Activated CD8-positive, alpha-beta memory T cell treated with anti-CD3 and anti-CD28 coated beads, Interleukin-2, amount 50 U/mL, for 4 hours (primary cell): ENCODE measurements at regions not wholly inside any gene's neighbourhood (a gene's known extent, or its start where the extent isn't known, plus 50 kb on each side); places are given as distances from the start of the nearest gene placed in this dataset.

ENCODE experiments used
- DNase-seq: peaks from one replicate; pipeline ENCODE4 v3.0.0-alpha.2; 2020

GRCh38 chr1:5748286-5749225 lies 243.7 kb downstream of the NPHP4 start:
- DNase-seq = no peak

DNA sequence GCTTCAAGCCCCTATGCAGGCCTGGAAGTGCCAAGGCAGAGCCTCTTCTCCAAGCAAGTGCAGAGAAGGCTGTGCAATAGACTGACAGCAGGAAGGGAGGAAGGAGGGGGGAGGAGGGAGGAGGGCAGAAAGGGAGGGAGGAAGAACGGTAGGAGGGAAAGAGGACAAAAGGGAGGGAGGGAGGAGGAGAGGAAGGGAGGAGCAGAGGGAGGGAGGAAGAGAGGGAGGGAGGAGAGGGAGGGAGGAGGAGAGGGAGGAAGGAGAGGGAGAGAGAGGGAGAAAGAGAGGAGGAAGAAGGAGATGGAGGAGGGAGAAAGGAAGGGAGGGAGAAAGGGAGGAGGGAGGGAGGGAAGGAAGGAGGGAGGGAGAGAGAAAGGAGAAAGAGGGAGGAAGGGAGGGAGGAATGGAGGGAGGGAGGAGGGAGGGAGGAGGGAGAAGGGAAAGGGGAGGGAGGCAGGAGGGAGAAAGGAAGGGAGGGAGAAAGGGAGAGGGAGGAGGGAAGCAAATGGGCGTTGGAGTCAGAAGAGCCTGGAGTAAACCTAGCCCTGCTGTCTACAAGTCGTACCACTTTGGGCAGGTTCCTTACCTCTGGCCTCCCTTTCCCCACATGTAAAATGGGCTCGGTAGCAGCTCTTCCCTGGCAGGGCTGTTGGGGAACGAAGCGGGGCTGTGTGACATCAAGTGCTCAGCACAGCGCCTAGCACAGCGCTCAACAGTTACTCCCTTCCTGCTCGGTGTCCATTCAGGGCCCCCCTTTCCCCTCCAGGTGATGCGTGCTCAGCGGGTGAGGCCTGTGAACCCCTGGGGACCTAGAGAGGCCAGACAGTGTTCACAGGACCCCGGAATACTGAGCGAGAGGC lies 244.6 kb downstream of the NPHP4 start:
- no peak for DNase-seq

DNA sequence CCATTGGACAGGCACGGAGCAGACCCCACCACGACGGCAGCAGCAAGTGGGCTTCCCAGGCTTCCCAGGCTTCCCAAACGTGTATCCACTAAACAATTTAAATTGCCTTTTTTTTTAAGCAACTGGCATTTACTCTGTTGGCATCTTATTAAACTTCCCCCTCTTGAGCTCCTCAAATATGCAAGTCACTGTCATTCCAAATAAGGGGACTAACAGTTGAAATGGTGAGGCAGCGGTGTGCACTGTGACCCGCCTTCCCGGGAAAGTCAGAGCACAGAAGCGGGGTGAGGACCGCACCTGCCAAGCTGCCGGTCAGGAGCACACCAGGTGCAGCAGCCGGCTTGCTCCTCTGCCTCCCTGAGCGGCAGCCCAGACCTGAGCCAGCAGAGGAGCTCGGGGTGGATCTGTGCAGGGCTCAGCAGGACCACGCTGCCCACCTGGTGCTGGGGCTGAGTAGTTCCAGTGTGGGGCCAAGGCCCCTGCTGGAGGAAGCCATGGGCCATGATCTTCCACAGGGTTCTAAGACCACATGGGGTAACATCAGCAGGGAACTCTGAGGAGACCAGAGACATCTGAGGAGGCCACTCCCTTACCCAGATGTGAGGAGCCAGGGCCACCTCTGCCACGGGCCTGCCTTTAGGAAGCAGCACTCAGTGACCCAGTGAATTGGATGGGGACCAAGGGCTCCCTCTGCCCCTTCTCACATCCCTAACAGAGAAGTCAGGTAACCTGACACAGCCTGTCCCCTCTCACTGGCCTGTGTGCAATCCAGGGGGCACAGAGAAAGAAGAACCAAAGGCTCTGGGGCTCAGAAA lies 245.4 kb downstream of the NPHP4 start:
- DNase-seq = no peak

GRCh38 chr1:5745800-5746610 lies 246.2 kb downstream of the NPHP4 start:
- DNase-seq = peak; percentile 59

DNA sequence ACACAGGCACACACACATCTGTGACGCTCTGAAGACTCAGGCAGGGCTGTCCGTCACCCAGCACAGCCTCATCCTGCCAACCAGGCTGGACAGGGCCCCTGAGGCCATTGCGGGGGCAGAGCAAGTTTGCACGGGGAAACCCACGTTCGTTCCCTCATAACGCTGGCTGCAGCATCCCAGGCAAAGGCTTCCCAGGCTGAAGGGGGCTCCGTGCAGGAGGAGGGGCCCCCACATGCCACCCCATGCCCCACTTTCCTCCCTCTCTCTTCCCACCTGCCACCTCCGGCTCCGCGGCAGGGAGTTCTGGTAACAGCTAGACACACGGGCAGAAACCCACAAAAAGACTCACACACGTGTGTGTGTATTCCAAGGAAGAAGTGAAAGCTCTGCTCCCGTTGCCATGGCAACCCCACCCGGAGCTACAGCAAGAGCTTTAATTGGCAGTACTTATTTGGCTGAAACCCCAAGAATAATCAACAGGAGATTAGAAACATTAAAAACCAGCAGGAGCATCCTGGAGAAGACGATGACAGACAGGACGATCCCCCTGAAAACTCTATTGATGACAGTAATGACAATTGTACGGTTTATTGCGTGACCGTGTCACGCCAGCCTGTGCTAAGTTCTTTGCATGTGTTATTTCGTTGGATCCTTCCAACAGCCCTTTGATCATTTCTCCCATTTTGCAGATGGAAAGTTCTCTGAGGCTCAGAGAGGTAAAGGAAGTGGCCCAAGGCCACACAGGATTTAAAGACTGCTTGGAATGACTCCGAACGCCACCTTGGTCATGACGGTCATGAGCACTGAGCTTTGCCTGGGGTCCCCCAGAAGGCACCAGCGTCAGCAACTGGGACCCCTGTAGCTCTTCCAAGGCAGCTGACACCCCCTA lies 247.1 kb downstream of the NPHP4 start:
- DNase-seq = no peak

GRCh38 chr1:5744341-5744740 lies 247.9 kb downstream of the NPHP4 start:
- DNase-seq = no peak

- no peak for DNase-seq
These were observed 248.7 kb downstream of the NPHP4 start for GRCh38 chr1:5743435-5744095.

DNA sequence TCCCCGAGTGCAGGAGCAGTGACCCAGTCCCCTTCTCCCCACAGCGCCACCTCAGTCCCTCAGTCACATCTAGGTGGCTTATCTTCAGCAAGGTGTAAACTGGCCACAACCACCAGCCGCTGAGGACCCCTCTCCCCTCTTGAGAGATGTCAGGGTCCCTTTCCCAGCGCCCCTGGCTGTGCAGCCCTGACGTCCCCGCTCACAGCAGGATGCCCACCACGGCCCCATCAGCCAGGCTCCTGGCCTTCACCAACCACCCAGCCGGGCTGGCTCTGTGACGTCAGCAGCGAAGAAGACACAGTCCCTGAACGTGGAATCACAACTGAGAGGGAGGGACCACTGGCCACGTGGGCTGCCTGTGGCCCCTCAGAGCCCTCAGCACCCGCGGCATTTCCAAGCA lies 249.4 kb downstream of the NPHP4 start:
- no peak for DNase-seq

DNA sequence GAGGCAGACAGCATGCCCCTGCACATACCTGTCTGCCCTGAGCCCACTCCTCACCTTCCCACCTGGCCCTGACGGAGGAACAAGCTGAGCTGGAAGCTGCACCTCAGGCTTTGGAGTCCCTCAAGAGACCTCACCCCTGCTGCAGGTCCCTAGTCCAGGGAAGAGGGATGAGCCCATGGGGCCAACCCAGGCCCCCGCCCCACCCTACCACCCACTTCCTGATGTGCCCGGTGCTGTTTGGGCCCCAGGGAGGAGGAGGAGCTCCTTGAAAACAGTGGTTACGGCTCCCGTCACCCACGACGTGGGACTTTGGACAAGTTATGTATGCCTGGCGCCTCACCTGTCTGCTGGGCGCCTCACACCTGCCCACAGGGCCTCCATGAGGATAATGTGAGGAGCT lies 250.2 kb downstream of the NPHP4 start:
- no peak for DNase-seq

DNA sequence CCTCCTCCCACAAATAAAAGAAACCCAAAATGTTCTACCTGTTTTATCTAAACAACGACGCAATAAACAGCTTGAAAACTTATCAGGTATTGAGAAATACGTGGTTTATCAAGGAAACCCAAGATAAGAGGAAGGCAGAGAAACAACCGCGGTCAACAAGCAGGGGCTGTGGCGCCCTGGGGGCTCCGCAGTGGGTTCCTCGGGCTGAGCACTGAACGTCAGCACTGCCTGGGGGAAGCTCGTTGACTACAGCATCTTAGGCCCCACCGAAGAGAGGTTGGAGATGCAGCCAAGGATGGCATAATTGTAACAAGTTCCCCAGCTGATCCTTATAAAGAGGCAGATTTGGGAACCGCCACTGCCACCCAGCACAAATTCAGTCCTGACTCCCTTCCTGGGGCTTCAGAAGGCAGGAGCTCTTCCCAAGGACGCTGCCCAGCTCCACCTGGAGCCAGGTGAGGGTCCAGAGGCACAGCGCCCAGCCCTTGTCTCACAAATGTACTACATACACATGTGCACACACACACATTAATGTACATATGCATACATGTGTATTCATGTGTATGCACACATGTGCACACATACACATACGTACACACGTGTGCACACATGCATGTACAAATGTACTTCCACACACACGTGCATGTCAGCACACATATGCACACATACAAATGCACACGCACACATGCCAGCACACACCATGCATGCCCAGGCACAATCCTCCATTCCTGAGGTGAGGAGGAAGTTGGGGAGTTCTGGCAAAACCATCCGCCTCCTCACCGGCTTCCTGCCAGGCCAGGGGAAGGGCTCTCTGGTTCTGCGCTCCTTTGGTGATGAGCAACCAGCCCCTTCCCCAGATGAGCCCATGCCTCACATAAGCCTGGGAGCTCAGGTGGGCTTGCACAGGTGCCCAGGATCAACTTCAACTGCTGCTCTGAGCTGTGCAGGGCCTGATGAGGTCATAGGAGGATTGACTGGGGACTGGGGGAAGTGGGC lies 251.1 kb downstream of the NPHP4 start:
- DNase-seq = no peak

DNA sequence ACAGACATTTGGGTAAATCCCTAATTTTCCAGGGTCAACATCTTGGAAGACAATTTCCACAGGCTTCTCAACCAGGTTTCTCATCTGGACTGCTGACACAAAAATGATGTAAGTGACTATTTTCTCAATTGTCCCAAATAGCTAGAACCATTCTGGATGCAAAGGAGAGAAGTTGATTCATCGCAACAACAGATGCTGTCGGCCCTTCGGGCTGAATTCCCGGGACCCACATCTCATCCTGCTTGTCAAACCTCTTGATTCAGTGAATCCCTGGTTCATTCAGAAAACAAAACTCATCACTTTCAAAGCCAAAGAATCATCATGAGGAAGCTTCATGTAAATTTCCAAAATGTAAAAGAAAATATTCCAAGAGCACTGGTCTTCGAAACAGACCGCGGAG lies 251.8 kb downstream of the NPHP4 start:
- DNase-seq = no peak

GRCh38 chr1:5739561-5740078 lies 252.6 kb downstream of the NPHP4 start:
- DNase-seq = no peak

GRCh38 chr1:5738911-5739462 lies 253.2 kb downstream of the NPHP4 start:
- no peak for DNase-seq

- DNase-seq = no peak
These were observed 255.1 kb downstream of the NPHP4 start for GRCh38 chr1:5737081-5737480.

GRCh38 chr1:5734996-5735395 lies 257.2 kb downstream of the NPHP4 start:
- DNase-seq = no peak

DNA sequence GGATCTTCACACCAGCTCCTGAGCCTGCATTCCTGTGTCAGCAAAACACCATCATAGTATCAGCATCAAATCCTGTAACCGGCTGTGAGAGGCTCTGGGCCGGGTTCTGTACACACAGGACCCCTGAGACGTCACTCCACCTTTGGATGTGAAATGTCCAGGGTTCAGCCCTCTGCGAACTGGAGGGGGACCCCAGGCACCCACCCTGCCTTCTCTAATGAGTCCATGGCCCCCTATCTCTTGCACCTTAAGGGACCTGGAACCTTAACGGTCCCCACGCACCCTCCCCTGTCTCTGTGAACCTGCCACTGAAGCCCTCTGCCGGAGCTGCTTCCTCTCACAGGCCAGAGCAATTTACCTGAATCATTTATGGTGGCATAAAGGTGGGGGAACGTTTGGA lies 257.8 kb downstream of the NPHP4 start:
- DNase-seq = no peak

GRCh38 chr1:5733596-5733995 lies 258.6 kb downstream of the NPHP4 start:
- DNase-seq = no peak

DNA sequence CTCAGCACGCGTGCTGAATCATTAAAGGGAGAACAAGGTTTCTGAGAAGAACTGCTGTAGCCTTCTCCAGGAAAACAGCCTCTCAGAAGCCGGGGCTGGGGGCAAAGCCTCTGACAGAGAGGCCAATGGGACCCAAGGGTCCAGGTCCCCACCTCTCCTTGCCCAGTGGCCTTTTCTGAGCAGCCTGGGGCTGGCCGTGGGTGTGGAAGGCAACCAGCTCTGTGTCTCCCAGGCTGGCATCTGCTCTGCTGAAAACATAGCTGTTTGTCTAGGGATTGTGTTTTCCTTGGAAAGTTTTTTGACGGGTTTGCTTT lies 261.2 kb downstream of the NPHP4 start:
- DNase-seq = no peak
